ENCODE measurements at regions not wholly inside any gene's neighbourhood (a gene's known extent, or its start where the extent isn't known, plus 50 kb on each side); places are given as distances from the start of the nearest gene placed in this dataset.
"Not testable (repeated sequence)": the region's sequence is repeated elsewhere in the genome, so short reads cannot be mapped to it uniquely, and the experiment has no call there.

DNA sequence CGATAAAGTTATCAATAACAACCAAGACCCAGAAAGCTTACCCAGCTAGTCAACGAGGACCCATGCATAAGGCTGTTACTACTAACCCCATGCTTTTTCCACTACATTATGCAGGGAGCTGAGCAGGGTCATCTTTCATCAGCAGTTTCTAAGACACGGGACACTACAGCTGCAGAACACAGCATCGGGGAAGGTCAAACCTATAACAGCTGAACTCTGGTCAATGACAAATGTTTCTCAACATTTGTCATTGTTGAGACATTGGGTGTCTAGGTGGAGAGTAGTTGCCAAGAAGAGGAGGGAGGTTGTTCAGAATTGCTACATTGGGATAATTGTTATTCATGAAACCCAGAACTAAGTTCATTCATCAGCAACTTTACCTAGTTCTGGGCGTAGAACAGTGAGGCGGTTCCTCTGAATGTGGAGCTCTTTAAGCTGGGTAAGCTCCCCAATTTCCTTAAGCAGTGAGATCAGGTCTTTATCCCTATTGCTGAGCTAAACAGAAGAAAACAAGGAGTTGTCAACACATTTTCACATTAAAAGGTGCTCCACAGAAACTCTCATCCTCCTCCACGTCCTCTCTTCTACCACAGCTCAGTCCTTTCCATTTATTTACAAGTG is 105.6 kb downstream of the ZNF22 start:
- no CpG with 5 or more reads among the region's 7 CpGs for WGBS, 2 donors (ENCODE audit: extremely low coverage in 2 of 2, insufficient read length in 2 of 2, insufficient replicate concordance in 1 of 2)

DNA sequence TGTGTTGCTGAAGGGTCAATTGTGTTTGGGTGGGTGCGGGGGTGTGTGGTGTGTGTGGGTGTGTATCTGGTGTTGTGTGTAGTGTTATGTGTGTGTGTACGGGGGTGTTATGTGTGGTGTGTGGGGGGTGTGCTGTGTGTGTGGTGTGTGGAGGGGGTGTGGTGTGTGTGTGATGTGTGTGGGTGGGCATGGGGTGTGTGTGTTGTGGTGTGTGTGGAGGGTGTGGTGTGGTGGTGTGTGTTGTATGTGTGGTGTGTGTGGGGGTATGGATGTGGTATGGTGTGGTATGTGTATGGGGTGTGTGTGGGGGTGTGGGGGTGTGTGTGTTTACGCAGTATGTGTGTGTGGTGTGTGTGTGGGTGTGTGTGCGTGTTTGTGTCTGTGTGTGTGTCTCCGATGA is 110.8 kb downstream of the ZNF22 start:
- Histone ChIP-seq H3K4me3 (ENCODE audit: low read length in 2 of 2) (peak overlapping the region in 1 of 2 donors; percentile 30), H2BK12ac (ENCODE audit: low read length) (peak overlapping the region; percentile 73), H3K18ac (ENCODE audit: low read length) (no peak overlapping the region), H3K79me1 (ENCODE audit: low read depth, low read length) (no peaks in the 10 kb centered on the region), H2AFZ (ENCODE audit: low read length) (no peak overlapping the region), H3K4me1 (ENCODE audit: control insufficient read depth in 2 of 2, insufficient read depth in 1 of 2, low read depth in 1 of 2, low read length in 2 of 2) (no peaks in the 10 kb centered on the region), H3K14ac (ENCODE audit: low read length) (no peak overlapping the region), H3K4ac (ENCODE audit: low read length) (no peak overlapping the region), H2BK5ac (ENCODE audit: low read length) (no peak overlapping the region), H4K91ac (ENCODE audit: low read depth, low read length, poor library complexity) (no peak overlapping the region), H3K9me3 (replicated peaks in 1 of 2; ENCODE audit: control insufficient read depth in 2 of 2, insufficient read depth in 1 of 2, low read depth in 1 of 2, low read length in 2 of 2) (no peaks in the 10 kb centered on the region), H3K27me3 (ENCODE audit: control insufficient read depth in 3 of 3, insufficient read depth in 3 of 3, low read depth in 1 of 3, low read length in 3 of 3) (peaks cover 0 to under 1% (median 0%) of the 10 kb centered on the region in 3 experiments), H3K27ac (replicated peaks; ENCODE audit: low read length) (no peak overlapping the region), H3K23ac (ENCODE audit: low read depth, low read length, poor library complexity) (no peak overlapping the region), H4K8ac (ENCODE audit: low read depth, low read length) (no peak overlapping the region), H3K9ac (ENCODE audit: low read depth, low read length, poor library complexity) (no peak overlapping the region), H3K4me2 (ENCODE audit: insufficient read depth, low read length, poor library complexity, severe bottlenecking) (no peak overlapping the region), H2AK5ac (ENCODE audit: low read depth, low read length) (no peak overlapping the region), H3K36me3 (replicated peaks in 1 of 2; ENCODE audit: control insufficient read depth in 2 of 2, insufficient read depth in 2 of 2, low read length in 2 of 2) (no peaks in the 10 kb centered on the region), H2BK120ac (ENCODE audit: low read depth, low read length) (no peak overlapping the region), H2BK15ac (ENCODE audit: low read length) (no peak overlapping the region)
- 100% methylated on average over 2 of the region's 5 CpGs; no CpG with 5 or more reads in 1 of the 2 donors for WGBS, 2 donors (ENCODE audit: extremely low coverage in 2 of 2, insufficient read length in 2 of 2, insufficient replicate concordance in 1 of 2)
- no peak for DNase-seq (ENCODE audit: low spot score)

More for the DNA sequence above, 105.6 kb downstream of the ZNF22 start:
- Histone ChIP-seq H3K9ac (ENCODE audit: low read depth, low read length, poor library complexity) (no peak overlapping the region), H4K91ac (ENCODE audit: low read depth, low read length, poor library complexity) (no peak overlapping the region), H3K4me3 (ENCODE audit: low read length in 2 of 2) (no peak overlapping the region), H3K14ac (ENCODE audit: low read length) (no peak overlapping the region), H3K9me3 (replicated peaks in 1 of 2; ENCODE audit: control insufficient read depth in 2 of 2, insufficient read depth in 1 of 2, low read depth in 1 of 2, low read length in 2 of 2) (no peaks in the 10 kb centered on the region), H3K4me2 (ENCODE audit: insufficient read depth, low read length, poor library complexity, severe bottlenecking) (no peak overlapping the region), H3K27me3 (ENCODE audit: control insufficient read depth in 3 of 3, insufficient read depth in 3 of 3, low read depth in 1 of 3, low read length in 3 of 3) (peaks cover 0 to 4% (median 0%) of the 10 kb centered on the region in 3 experiments), H2AFZ (ENCODE audit: low read length) (no peak overlapping the region), H2AK5ac (ENCODE audit: low read depth, low read length) (no peak overlapping the region), H3K36me3 (replicated peaks in 1 of 2; ENCODE audit: control insufficient read depth in 2 of 2, insufficient read depth in 2 of 2, low read length in 2 of 2) (no peaks in the 10 kb centered on the region), H3K79me1 (ENCODE audit: low read depth, low read length) (no peaks in the 10 kb centered on the region), H3K23ac (ENCODE audit: low read depth, low read length, poor library complexity) (no peak overlapping the region), H3K4me1 (ENCODE audit: control insufficient read depth in 2 of 2, insufficient read depth in 1 of 2, low read depth in 1 of 2, low read length in 2 of 2) (no peaks in the 10 kb centered on the region), H4K8ac (ENCODE audit: low read depth, low read length) (no peak overlapping the region), H2BK120ac (ENCODE audit: low read depth, low read length) (no peak overlapping the region), H3K4ac (ENCODE audit: low read length) (no peak overlapping the region), H2BK12ac (ENCODE audit: low read length) (no peak overlapping the region), H2BK5ac (ENCODE audit: low read length) (no peak overlapping the region), H3K27ac (replicated peaks; ENCODE audit: low read length) (no peak overlapping the region), H2BK15ac (ENCODE audit: low read length) (no peak overlapping the region), H3K18ac (ENCODE audit: low read length) (no peak overlapping the region)
- DNase-seq (ENCODE audit: low spot score), result no peak

DNA sequence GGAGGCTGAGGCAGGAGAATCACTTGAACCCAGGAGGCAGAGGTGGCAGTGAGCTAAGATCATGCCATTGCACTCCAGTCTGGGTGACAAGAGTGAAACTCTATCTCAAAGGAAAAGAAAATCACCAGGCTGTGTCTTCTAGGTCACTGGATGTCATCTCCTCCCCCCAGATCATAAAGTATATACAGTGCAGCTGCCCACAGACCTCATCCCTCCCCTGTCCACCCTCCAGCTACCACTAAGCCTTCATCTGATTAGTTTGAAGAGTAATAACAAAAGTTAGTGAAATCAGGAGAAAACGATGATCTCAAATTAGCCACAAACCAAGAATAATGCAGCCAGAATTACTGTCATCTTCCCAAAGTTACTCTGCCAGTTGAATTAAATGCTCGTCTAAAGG is 117.2 kb downstream of the ZNF22 start:
- no CpG with 5 or more reads among the region's 2 CpGs for WGBS, 2 donors (ENCODE audit: extremely low coverage in 2 of 2, insufficient read length in 2 of 2, insufficient replicate concordance in 1 of 2)
- DNase-seq (ENCODE audit: low spot score), result not testable (repeated sequence)

DNA sequence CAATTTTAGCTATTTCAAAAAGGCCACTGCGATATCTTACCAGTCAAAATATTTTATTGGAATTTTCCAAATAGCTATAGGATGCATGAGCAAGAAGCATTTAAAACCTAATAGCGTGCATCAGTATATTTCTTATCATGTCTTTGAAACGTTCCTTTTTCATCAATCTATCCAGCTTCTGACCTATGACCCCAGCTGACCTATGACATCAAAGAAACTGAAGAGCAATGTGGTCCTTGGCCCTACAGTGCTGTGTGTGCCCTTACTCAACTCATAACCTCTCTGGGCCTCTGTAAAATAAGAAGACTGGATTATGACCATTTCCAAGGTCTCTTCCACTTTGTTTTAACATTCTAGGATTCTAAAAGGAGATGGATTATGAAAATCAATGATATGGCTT is 118.2 kb downstream of the ZNF22 start:
- Histone ChIP-seq H3K4ac (ENCODE audit: low read length) (no peak overlapping the region), H2AFZ (ENCODE audit: low read length) (no peak overlapping the region), H3K79me1 (ENCODE audit: low read depth, low read length) (no peaks in the 10 kb centered on the region), H3K27ac (replicated peaks; ENCODE audit: low read length) (no peak overlapping the region), H2BK15ac (ENCODE audit: low read length) (no peak overlapping the region), H3K9ac (ENCODE audit: low read depth, low read length, poor library complexity) (no peak overlapping the region), H3K9me3 (replicated peaks in 1 of 2; ENCODE audit: control insufficient read depth in 2 of 2, insufficient read depth in 1 of 2, low read depth in 1 of 2, low read length in 2 of 2) (no peaks in the 10 kb centered on the region), H2BK5ac (ENCODE audit: low read length) (no peak overlapping the region), H3K27me3 (ENCODE audit: control insufficient read depth in 3 of 3, insufficient read depth in 3 of 3, low read depth in 1 of 3, low read length in 3 of 3) (no peaks in the 10 kb centered on the region), H2AK5ac (ENCODE audit: low read depth, low read length) (no peak overlapping the region), H3K23ac (ENCODE audit: low read depth, low read length, poor library complexity) (no peak overlapping the region), H3K18ac (ENCODE audit: low read length) (no peak overlapping the region), H3K4me3 (ENCODE audit: low read length in 2 of 2) (no peak overlapping the region), H2BK12ac (ENCODE audit: low read length) (no peak overlapping the region), H3K14ac (ENCODE audit: low read length) (no peak overlapping the region), H3K4me2 (ENCODE audit: insufficient read depth, low read length, poor library complexity, severe bottlenecking) (no peak overlapping the region), H2BK120ac (ENCODE audit: low read depth, low read length) (no peak overlapping the region), H3K4me1 (ENCODE audit: control insufficient read depth in 2 of 2, insufficient read depth in 1 of 2, low read depth in 1 of 2, low read length in 2 of 2) (no peaks in the 10 kb centered on the region), H4K8ac (ENCODE audit: low read depth, low read length) (no peak overlapping the region), H4K91ac (ENCODE audit: low read depth, low read length, poor library complexity) (no peak overlapping the region), H3K36me3 (replicated peaks in 1 of 2; ENCODE audit: control insufficient read depth in 2 of 2, insufficient read depth in 2 of 2, low read length in 2 of 2) (no peaks in the 10 kb centered on the region)
- no peak for DNase-seq (ENCODE audit: low spot score)
- WGBS, 2 donors (ENCODE audit: extremely low coverage in 2 of 2, insufficient read length in 2 of 2, insufficient replicate concordance in 1 of 2), result no CpG with 5 or more reads among the region's 3 CpGs

More for the DNA sequence above, 117.2 kb downstream of the ZNF22 start:
- not testable (repeated sequence) for H3K9ac ChIP-seq (ENCODE audit: low read depth, low read length, poor library complexity); H3K9me3 ChIP-seq (replicated peaks in 1 of 2; ENCODE audit: control insufficient read depth in 2 of 2, insufficient read depth in 1 of 2, low read depth in 1 of 2, low read length in 2 of 2); H3K4me1 ChIP-seq (ENCODE audit: control insufficient read depth in 2 of 2, insufficient read depth in 1 of 2, low read depth in 1 of 2, low read length in 2 of 2); H3K36me3 ChIP-seq (replicated peaks in 1 of 2; ENCODE audit: control insufficient read depth in 2 of 2, insufficient read depth in 2 of 2, low read length in 2 of 2); H3K4ac ChIP-seq (ENCODE audit: low read length); H4K8ac ChIP-seq (ENCODE audit: low read depth, low read length); H2AFZ ChIP-seq (ENCODE audit: low read length); H3K14ac ChIP-seq (ENCODE audit: low read length); H3K4me2 ChIP-seq (ENCODE audit: insufficient read depth, low read length, poor library complexity, severe bottlenecking); H4K91ac ChIP-seq (ENCODE audit: low read depth, low read length, poor library complexity); H3K27me3 ChIP-seq (ENCODE audit: control insufficient read depth in 3 of 3, insufficient read depth in 3 of 3, low read depth in 1 of 3, low read length in 3 of 3); H2BK5ac ChIP-seq (ENCODE audit: low read length); H2BK12ac ChIP-seq (ENCODE audit: low read length); H2BK15ac ChIP-seq (ENCODE audit: low read length); H2BK120ac ChIP-seq (ENCODE audit: low read depth, low read length); H3K27ac ChIP-seq (replicated peaks; ENCODE audit: low read length); H3K23ac ChIP-seq (ENCODE audit: low read depth, low read length, poor library complexity); H2AK5ac ChIP-seq (ENCODE audit: low read depth, low read length); H3K18ac ChIP-seq (ENCODE audit: low read length); H3K4me3 ChIP-seq (ENCODE audit: low read length in 2 of 2); H3K79me1 ChIP-seq (ENCODE audit: low read depth, low read length)

Measured in neuronal stem cell (in vitro differentiated cells).